OCI-LY1 (cell line): ENCODE measurements at regions not wholly inside any gene's neighbourhood (a gene's known extent, or its start where the extent isn't known, plus 50 kb on each side); places are given as distances from the start of the nearest gene placed in this dataset.

Experiments used
- EZH2 ChIP-seq: fragments of 200-600 bp; sonication (generic), shearing (Covaris generic); IDR thresholded peaks from 2 replicates; pipeline ENCODE4 v1.8.0; 2017; ENCODE audit warnings: borderline replicate concordance, mixed run types, mild to moderate bottlenecking, antibody characterized with exemption, low read length, moderate library complexity, mixed read lengths
- TF ChIP-seq, protein P1 (sequence below): fragments of 200-600 bp; sonication (generic), shearing (Covaris generic); IDR thresholded peaks from 2 replicates; pipeline ENCODE4 v1.5.1; 2017; ENCODE audit warnings: mild to moderate bottlenecking, antibody characterized with exemption, low read length, moderate library complexity, mixed read lengths

DNA sequence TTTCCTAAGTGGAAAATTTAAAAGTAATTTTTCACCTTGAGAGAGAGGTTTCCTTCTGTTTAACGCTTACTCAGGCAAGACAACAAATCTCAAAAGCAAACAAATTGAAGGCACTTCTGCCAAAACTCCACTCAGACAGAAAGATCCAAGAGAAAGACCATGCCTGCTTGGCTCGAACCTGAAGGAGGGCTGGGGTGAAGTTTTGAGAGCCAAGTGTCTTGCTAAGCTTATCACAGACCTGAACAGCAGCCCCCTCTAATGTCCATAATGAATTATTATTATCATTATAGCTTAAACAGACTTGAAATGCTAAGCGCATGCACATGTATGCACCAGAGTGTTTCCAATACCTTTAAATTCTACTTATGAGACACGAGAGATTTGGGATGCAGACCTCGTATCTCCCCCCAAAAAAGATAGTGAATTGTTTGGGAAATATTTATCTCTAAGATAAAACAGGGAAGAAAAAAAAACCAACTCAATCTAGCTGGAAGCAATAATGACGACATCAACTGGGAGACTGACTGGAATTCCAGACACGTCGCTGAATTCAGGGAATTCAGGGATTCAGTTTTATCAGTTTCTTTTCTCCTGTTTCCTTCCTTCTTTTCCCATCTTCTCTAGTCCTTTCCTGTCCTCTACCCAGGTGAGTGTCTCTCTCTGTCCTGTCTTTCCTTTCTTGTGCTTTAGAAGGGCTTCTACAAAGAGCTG lies 473.2 kb downstream of the RBFOX1 start:
- TF ChIP-seq, protein P1, sequence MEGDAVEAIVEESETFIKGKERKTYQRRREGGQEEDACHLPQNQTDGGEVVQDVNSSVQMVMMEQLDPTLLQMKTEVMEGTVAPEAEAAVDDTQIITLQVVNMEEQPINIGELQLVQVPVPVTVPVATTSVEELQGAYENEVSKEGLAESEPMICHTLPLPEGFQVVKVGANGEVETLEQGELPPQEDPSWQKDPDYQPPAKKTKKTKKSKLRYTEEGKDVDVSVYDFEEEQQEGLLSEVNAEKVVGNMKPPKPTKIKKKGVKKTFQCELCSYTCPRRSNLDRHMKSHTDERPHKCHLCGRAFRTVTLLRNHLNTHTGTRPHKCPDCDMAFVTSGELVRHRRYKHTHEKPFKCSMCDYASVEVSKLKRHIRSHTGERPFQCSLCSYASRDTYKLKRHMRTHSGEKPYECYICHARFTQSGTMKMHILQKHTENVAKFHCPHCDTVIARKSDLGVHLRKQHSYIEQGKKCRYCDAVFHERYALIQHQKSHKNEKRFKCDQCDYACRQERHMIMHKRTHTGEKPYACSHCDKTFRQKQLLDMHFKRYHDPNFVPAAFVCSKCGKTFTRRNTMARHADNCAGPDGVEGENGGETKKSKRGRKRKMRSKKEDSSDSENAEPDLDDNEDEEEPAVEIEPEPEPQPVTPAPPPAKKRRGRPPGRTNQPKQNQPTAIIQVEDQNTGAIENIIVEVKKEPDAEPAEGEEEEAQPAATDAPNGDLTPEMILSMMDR: no peak
- no peak for TF ChIP-seq EZH2
